ENCODE measurements at regions not wholly inside any gene's neighbourhood (a gene's known extent, or its start where the extent isn't known, plus 50 kb on each side); places are given as distances from the start of the nearest gene placed in this dataset.
"Not testable (repeated sequence)": the region's sequence is repeated elsewhere in the genome, so short reads cannot be mapped to it uniquely, and the experiment has no call there.

DNA sequence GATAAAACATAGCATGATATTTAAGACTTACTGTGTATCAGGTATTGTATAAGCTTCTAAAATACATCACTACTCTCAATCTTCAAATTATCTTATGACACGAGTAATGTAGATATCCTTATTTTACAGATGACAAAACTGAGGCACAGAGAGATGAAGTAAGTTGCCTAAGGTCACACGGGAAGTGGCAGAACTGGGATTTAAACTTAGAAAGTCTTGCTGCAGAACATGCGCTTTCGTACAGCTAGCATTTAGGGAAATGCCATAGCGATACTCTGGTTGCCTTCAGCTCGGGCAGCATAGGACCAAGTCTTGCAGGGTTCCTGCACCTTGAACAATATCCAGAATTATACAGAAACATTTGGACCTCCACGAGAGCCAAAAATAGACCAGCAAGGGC is 162.4 kb downstream of the BRMS1L start:
- no peak for DNase-seq (ENCODE audit: low spot score)

DNA sequence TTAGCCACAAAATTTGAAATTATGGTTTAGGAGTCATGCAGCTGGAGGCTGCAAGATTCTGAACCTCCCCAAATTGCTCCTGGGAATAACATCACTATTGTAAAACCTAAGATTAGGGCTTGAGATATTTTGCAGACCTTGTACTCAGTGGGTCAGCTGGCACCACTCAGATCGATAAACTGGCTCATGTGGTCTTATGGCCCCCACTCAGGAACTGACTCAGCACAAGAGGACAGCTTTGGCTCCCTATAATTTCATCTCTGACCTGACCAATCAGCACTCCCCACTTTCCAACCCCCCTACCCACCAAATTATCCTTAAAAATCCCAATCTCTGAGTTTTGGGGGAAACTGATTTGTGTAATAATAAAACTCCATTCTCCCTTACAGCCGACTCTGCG is 161.6 kb downstream of the BRMS1L start:
- DNase-seq (ENCODE audit: low spot score) = no peak

DNA sequence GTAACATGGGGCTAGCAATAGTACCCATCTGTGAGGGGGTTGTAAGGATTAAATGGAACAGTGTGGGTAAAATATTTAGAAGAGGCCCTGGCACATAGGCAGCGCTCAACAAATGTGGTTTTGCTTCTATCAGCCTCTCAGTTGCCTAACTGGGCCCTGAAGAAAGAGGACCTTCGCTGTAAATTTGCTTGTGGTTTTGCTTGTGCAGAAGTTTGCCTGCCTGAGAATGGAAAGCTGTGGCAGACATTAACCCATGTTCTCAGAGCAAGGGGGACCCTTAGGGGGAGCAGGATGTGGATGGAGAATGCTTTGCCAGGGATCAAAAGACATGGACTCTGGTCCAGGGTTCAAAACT is 160.1 kb downstream of the BRMS1L start:
- DNase-seq (ENCODE audit: low spot score) = no peak

DNA sequence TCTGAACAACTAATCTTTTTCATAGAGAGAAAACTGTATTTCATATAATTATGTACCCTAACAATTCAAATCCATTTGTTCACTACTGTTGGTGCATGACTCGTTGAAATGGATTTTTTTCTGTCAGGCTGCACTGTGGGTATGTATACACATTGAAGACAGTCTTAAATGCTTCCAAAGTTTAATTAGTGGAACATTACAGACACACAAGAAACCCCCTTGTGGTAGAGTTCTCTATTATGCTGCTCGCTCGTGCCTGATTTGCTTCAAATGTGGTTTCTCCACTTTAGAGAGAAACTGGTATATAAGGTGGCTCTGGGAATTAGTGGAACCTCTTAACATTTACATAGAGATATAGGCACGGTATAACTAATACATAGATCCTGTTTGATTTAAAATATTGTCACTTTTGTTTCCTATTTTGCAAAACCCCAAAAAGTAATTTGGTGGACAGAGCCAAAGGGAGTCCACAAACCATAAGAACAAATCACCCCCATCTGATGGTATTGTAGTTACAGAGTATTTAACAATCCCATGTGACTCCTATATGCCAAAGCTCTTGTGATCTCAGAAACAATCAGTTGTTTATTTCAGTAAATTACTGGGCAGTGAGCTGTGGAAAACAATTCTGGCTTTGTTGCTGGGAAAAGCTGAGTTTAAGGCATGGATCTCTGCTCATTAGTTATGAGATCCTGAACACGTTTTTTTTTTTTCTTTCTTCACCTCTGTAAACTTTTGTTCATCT is 159.5 kb downstream of the BRMS1L start:
- DNase-seq (ENCODE audit: low spot score) = no peak

DNA sequence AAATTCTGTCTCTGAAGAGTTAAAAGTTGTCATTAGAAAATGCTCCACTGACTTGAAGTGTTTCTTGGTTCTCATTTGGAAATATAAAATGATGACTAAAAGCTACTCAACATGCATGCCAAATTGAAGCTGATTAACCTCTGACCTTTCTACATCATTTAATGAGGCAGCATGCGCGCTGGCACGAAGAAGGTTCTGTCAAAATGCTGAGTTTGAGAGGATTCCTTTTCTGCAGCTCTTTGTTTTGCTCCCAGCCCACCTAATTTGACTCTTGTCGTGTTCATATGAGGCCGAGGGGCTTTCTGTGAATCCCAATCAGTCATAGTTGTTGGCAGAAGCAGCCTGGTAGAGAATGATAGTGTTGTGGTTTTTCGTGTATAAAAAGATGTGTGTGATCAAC is 153.4 kb downstream of the BRMS1L start:
- no peak for DNase-seq (ENCODE audit: low spot score)

DNA sequence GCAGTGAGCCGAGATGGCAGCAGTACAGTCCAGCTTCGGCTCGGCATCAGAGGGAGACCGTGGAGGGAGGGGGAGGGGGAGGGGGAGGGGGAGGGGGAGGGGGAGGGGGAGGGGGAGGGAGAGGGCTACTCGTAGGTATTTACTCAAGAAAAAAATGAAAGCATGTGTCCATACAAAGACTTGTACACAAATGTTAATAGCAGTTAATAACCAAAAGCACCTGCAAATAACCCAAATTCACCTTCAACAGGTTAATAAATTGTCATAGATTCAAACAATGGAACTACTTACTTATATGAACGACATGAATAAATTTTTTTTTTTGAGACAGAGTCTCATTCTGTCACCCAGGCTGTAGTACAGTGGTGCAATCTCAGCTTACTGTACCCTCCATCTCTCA is 152.4 kb downstream of the BRMS1L start:
- DNase-seq (ENCODE audit: low spot score) = no peak

DNA sequence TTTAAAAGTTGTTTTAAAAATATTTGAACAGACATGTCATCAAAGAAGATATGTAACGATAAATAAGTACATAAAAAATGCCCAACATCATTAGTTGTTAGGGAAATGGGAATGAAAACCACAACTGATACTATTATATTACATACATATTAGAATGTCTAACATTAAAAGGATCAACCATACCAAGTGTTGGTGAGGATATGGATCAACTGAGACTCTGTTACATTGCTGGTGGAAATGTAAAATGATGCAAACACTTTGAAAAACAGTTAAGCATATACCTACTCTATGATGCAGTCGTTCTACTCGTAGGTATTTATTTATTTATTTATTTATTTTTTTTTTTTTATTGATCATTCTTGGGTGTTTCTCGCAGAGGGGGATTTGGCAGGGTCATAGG is 149.7 kb downstream of the BRMS1L start:
- no peak for DNase-seq (ENCODE audit: low spot score)

DNA sequence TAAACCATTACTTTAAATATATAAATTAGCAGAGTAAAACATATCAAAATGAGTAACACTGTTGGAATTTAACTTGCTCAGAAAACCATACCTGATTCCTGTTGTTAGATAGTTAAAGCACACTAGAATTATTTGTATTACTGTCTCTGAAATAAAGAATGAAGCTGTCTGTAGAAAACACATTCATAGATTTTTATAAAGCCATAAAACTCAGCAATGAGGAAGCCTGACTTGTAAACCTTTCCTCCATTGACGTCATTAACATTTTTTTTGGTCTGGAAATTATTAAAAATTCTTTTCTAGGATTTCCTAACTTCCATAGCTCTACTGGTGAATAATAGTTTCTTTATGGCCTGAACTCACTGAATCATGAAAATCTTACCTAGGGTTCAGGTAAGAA is 147.6 kb downstream of the BRMS1L start:
- DNase-seq (ENCODE audit: low spot score) = no peak

DNA sequence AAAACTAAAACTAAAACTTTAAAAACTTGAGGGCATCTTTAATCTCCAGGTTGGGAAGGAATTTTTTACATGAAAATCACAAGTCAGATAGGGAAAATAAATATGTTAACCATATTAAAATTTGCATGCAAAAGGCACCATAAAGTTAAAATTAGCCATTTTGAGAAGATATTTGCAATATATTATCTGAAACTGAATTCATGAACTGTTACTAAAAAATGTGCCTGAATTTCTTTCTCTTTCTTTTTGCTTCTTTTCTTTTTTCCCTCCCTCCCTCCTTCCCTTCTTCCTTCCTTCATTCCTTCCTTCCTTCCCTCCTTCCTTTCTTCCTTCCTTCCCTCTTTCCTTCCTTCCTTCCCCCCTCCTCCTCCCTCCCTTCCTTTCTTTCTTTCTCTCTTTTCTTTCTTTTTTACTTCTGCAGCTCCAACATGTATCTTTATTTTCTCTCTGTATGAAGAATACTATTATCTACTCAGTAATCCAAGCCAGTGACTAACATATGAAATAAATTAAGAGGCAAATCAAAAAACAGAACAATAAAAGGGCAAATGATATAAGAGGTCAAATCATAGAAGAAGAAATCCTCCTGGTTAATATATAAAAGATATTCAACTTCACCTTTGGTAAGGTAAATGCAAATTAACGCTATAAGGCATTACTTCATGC is 146.0 kb downstream of the BRMS1L start:
- DNase-seq (ENCODE audit: low spot score) = no peak

DNA sequence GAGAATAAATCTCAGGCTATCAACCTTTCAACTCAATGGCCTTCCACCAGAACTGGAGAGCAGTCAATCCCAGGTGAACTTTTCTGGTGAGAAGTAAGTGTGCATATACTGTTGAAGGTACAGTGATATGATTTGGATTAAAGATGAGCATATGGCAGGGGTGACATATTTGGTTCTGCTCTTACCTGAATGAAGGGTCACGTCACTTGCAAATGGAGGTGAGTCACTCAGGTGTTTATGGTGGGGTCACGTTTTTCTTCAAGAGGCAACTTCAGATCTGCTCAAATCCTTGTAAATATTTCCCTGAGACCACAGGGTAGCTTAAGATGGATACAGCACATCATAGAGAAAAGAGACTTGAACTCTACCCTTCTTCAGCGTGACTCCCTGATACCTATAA is 143.2 kb downstream of the BRMS1L start:
- no peak for DNase-seq (ENCODE audit: low spot score)

DNA sequence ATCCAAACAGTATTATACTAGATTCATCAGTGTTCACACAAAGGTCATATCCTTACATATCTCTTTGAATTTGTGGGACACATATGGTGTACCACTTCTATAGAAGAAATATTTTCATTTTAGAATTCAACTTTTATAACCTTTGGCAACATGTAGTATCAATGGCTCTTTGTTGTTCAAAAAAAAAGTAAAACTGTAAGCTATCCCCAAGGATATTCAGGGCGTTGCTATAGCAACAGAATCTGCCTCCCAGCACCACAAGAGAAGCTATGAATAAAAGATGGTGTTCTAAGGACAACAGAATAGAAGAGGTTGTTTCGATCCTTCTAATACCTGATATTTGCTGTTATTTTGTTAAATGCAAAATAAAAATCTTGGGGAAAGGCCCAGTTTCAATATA is 139.3 kb downstream of the BRMS1L start:
- no peak for DNase-seq (ENCODE audit: low spot score)

DNA sequence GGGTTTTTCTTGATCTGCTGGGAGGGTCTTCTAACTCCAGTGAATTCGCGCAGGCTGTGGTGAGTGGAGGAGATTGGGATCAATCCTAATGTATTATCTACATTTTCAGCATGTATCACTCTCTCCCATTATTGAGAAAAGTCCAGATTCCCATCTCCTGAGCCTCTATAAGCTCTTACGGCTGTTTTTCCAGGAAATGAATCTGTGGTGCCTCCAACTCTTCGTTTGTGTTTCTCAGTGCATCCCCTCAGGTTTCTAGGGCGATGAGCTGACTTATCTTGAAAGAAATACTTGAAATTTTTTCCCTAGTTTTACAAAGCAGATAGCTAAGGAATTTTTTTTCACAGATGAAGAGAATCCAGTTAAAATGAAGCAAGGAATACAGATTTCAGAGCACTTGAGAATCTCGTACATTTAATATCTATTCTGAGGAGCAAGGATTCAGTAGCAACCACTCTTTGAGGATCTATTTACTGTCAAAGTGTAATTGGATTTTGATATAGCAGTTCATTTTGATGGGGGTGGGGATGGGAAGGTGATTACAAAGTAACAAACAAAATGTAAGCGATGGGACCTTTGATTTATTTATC is 138.7 kb downstream of the BRMS1L start:
- no peak for DNase-seq (ENCODE audit: low spot score)

DNA sequence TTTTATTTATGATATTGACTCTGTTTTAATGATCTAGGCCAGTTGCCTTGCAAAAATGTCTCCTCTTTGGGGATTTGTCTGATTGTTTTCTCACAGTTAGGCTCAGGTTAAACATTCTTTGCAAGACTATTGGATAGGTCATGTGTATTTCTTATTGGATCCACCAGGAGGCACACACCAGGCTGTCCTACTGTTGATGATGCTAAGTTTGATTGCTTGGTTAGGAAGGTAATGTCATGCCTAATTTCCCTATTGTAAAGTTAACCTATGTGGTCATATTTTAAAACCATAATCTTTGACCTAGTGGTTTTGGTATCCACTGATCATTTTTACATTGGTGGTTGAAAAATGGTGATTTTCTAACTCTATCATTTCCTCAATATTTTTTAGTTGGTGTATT is 137.1 kb downstream of the BRMS1L start:
- peak; percentile 8 for DNase-seq (ENCODE audit: low spot score)

DNA sequence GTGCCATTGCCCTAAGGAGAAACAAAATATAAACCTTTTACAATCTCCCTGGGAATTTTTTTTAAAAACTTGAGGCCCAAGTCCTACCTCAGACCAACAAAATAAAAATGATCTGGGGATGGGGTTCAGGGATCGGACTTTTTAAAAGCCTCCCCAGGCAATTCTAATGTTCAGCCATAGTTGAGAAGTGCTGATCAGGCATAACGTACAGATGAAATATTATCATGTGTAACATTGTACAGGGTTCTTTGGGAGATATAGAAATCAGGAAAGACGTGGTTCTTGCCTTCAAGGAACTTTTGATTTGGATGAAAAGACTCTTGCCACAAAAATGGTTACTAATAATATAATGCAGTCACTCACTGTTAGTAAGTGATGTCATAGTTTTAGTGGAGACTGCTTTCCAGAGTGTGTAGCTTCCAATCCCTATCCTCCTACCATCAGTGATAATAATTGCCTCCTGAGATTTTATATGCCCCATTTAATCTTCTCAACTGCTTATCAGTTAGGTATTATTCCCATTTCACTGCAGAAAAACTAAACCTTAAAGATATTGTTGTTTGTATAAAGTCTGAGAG is 135.6 kb downstream of the BRMS1L start:
- no peak for DNase-seq (ENCODE audit: low spot score)

DNA sequence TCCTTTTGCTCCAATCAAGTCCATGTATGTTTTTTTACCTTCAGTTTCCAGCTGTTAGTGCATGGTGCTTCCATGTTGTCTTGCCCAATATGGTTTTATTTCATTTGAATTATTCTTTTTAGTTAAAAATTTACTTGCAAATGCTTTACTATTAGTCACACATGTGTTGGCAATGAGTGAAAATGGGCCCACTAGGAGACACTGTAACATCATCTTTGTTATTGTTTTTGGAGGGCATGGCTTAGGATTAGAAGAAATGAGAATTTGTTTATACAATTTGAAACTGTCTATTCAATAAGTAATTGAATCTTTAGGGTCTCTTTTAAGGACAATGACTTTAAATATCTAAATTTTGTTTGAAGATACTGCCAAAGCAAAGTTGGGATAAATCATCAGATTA is 133.7 kb downstream of the BRMS1L start:
- DNase-seq (ENCODE audit: low spot score) = no peak

DNA sequence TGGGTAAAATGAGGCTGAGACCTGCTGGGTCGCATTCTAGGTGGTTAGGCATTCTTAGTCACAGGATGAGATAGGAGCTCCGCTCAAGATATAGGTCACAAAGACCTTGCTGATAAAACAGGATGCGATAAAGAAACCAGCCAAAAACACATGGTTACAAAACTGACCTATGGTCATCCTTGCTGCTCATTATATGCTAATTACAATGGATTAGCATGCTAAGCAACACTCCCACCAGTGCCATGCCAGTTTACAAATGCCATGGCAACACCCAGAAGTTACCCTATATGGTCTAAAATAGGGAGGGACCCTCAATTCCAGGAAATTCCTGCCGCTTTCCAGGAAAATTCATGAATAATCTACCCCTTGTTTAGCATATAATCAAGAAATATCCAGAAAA is 132.4 kb downstream of the BRMS1L start:
- no peak for DNase-seq (ENCODE audit: low spot score)

DNA sequence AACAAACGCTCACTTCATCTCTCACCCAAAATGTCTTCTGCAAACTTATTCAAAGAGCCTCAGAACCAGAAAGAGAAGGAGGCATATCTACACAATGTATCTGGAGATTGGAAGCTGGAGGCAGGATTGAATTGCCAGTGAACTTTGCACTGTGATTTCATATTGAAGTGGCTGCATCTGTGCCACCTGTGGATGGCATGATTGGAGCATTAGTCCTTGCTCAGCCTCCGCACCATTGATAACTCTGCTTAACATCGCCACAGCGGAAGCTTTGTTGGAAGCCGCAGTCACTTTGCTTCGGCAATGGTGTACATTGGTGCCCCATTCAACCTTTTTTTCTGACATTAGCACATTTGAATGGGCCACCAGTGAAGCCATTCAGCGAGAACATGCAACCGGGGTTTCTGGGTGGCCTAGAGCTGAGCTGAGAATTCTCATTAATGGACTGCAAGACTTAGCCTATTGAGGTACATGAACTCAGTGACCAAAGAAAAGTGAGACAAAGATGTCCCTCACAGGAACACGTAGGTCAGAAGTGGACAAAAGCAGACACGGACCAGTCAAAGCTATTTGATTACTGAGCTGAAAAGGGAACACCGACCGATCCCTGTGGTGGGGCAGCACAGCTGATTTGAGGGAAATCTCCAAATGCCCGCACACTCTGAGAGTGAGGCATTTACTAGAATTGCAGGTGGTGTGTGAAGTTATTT is 130.4 kb downstream of the BRMS1L start:
- no peak for DNase-seq (ENCODE audit: low spot score)

DNA sequence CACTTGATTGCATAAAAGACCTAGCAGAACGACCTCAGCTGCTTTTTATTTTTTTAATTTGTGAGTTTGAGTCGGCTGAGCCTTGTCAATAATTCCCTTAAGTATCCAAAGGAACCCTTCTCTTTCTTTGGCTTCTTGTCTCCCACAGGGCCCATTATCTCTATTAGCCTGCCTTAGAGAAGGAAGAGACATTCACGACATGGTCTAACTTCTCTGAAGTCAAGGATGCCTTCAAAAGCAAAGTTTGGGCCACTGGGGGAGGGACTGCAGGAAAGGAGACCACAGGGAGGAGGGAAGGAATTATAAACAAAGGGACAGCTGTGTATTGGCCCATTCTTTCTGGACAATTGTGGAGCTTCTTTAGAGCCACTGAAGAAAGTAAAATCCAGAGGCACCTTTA is 126.4 kb downstream of the BRMS1L start:
- no peak for DNase-seq (ENCODE audit: low spot score)

DNA sequence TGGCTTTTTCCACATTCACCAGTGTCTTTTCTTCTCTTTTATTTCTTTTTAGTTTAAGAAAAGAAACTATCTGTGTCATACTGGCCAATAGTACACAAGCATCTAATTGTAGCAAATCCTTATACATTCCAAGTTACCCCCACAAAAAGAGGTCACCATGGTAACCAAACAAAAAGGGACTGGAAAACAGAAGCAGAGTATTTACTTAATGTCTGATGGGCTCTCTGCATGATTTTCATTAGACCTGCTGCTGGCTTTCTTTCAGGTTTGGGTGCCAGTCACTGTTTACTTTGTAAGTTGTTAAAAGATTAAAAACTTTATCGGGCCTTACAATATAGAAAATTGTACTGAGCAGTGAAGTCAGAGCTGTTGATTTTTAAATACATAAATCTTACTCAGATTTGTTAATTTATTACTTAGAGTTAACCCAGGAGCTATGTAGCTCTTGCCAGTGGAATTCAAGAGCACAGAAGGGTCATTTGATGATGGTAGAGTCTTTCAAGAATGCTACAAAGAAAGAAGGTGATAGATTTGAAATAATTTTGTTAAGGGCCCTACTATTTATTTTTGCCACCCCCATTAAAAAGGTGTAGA is 123.9 kb downstream of the BRMS1L start:
- DNase-seq (ENCODE audit: low spot score) = no peak

DNA sequence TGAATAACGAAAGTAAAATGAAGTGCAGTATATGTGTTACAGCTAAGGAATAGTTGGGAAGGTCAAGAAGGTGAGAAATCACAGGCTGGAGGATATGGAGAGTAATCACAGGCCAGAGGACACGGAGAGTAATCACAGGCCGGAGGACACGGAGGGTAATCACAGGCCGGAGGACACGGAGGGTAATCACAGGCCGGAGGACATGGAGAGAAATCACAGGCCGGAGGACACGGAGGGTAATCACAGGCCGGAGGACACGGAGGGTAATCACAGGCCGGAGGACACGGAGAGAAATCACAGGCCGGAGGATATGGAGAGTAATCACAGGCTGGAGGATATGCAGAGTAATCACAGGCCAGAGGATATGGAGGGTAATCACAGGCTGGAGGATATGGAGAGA is 121.8 kb downstream of the BRMS1L start:
- DNase-seq (ENCODE audit: low spot score) = not testable (repeated sequence)

DNA sequence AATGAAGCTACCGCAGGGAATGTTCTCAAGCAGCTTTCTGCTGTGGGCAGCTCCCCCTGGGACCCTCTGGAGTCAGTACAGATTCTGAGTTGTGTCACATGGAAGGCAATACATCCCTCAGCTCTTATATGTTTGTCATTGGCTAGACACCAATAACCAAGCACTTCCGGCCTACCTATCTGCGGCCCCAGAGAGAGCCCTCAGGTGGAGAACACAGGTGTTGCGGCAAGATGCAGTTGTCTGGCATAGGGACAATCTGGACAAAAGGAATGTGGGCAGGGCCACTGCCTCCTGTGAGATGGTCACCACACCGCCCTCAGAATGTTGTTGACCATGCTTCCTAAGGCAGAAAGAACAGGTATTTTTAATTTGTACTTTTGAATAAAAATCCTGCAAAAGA is 118.7 kb downstream of the BRMS1L start:
- DNase-seq (ENCODE audit: low spot score) = peak; percentile 13

DNA sequence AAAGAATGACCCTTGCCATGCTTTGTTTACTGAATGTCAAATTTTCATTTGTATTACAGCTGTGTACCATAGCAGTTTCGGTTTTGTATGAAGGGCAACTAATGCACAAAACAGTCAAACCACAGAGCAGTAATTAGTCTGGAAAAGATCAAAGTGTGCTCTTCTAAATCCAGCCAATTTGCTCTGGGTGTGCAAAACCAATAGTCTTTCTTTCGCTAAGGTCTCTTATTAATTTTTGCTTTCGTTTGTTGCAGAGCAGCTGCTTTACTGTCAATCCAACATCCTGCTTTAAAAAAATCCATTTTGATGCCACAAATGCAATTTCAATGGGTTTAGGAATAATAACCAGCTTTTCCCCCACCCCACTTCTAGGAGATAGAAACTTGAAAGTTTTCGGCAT is 114.2 kb downstream of the BRMS1L start:
- DNase-seq (ENCODE audit: low spot score) = no peak

Measured in germinal center (tissue), 1 donor.